Esophagus squamous epithelium (tissue), 4 donors: ENCODE measurements at regions not wholly inside any gene's neighbourhood (a gene's known extent, or its start where the extent isn't known, plus 50 kb on each side); places are given as distances from the start of the nearest gene placed in this dataset.

Source experiments
- POLR2A ChIP-seq, 4 donors: fragments of 450-650 bp; IDR thresholded peaks; one replicate each; pipeline ENCODE4 v1.6.1; 2017; ENCODE audit warnings: antibody characterized with exemption in 4 of 4, mild to moderate bottlenecking in 4 of 4, moderate library complexity in 3 of 4
- TF ChIP-seq, protein P1 (sequence below), 6 experiments: fragments of 450-650 bp in 4 of 6; fragments of 200-600 bp in 2 of 6; sonication (generic) in 2 of 6; IDR thresholded peaks; one replicate each; pipeline ENCODE4 v1.5.1; 2016 to 2019; ENCODE audit warnings: antibody characterized with exemption in 6 of 6, mild to moderate bottlenecking in 4 of 6, moderate library complexity in 4 of 6

DNA sequence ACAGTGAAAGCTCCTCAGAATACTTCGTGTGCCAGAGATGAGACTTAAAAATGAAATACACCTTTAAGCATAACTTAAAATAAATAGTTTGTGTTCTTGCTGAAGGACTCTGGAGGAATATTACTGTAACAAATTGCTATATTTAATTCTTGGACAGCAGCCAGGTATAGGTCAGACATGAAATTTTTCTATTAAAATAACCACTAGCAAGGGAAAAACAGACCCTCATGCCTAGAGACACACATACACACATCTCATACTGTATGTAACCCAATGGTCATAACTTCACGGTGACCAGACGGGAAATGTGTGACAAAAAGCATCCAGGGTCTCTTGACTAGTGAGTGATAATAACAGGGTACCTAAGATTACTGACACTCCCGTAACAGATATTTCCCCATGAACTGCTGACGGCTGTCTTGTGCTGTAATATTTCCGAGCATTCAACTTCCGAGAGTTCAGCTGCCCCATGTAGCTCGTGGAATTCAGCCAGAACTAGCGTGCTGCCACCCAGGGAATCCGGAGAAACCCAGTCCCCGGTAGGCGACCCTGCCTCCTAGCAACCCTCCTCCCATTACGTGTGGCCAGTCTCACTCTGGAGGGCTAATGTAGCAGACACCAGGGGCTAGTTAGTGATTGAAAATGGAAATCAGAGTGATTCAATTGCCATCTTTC, 2295.1 kb upstream of the WWC1 start:
- TF ChIP-seq POLR2A (IDR thresholded peaks at IDR 0.05), result no peak
- TF ChIP-seq, protein P1, sequence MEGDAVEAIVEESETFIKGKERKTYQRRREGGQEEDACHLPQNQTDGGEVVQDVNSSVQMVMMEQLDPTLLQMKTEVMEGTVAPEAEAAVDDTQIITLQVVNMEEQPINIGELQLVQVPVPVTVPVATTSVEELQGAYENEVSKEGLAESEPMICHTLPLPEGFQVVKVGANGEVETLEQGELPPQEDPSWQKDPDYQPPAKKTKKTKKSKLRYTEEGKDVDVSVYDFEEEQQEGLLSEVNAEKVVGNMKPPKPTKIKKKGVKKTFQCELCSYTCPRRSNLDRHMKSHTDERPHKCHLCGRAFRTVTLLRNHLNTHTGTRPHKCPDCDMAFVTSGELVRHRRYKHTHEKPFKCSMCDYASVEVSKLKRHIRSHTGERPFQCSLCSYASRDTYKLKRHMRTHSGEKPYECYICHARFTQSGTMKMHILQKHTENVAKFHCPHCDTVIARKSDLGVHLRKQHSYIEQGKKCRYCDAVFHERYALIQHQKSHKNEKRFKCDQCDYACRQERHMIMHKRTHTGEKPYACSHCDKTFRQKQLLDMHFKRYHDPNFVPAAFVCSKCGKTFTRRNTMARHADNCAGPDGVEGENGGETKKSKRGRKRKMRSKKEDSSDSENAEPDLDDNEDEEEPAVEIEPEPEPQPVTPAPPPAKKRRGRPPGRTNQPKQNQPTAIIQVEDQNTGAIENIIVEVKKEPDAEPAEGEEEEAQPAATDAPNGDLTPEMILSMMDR (IDR thresholded peaks at IDR 0.05), result no peak
